Psoas muscle (tissue), 7 donors: ENCODE measurements at regions not wholly inside any gene's neighbourhood (a gene's known extent, or its start where the extent isn't known, plus 50 kb on each side); places are given as distances from the start of the nearest gene placed in this dataset.

Experiments used
- ATAC-seq, 4 donors: fragments of 200-7000 bp; cut with Tn5 transposase; one replicate each; pipeline ENCODE4 v1.9.1; 2020; ENCODE audit warnings: moderate library complexity in 3 of 4, mild to moderate bottlenecking in 2 of 4
- DNase-seq, 2 donors: peaks; one replicate each; pipeline ENCODE4 v3.0.0-alpha.2; 2020
- H3K27ac ChIP-seq: fragments of 200-600 bp; one replicate; pipeline ENCODE4 v1.8.0; 2022
- H3K27me3 ChIP-seq, 3 donors: fragments of 200-600 bp in 1 of 3; one replicate each; pipeline versions ENCODE4 v1.6.1 to v1.8.0; 2013 to 2022; ENCODE audit warnings: low read length in 2 of 3, mild to moderate bottlenecking in 2 of 3, moderate library complexity in 1 of 3; ENCODE audit not compliant: insufficient read depth in 3 of 3
- H3K36me3 ChIP-seq, 2 donors: fragments of 200-600 bp in 1 of 2; one replicate each; pipeline versions ENCODE4 v1.6.1 to v1.8.0; 2013 to 2022; ENCODE audit warnings: low read depth in 1 of 2, mild to moderate bottlenecking in 1 of 2, moderate library complexity in 1 of 2; ENCODE audit not compliant: insufficient read depth in 1 of 2
- H3K4me1 ChIP-seq: fragments of 200-600 bp; one replicate; pipeline ENCODE4 v1.8.0; 2022
- H3K4me3 ChIP-seq: fragments of 200-600 bp; one replicate; pipeline ENCODE4 v1.8.0; 2022; ENCODE audit warnings: mild to moderate bottlenecking
- H3K9me3 ChIP-seq: fragments of 200-600 bp; one replicate; pipeline ENCODE4 v1.8.0; 2022
- WGBS, 3 donors: extraction: QIAGEN DNeasy Blood & Tissue Kit; methylation state at CpG; one replicate each; pipeline versions ENCODE4 v1.1.6 to v1.1.7; 2013; 5-methylcytosine and 5-hydroxymethylcytosine counted together
- intact Hi-C, 2 donors: fragments of 100-400 bp; cut with DNase I; formaldehyde crosslinking; loops; one replicate each; pipeline versions ENCODE4 v1.11.0 to v1.14.2; 2022
- TF ChIP-seq, protein P1 (sequence below): fragments of 200-600 bp; IDR thresholded peaks from one replicate; pipeline ENCODE4 v1.8.0; 2022; ENCODE audit warnings: antibody characterized with exemption
- donor health status: healthy with polysubstance abuse.
- donor health status: DM: no; HTN: no; CAD: no; lungs with moderate emphysema.
- donor health status: Bipolar disorder and iron deficiency.
- donor health status: healthy.
- donor health status: DM: yes; HTN: yes; CAD: no.
- donor health status: DM: no; HTN: no; CAD: no.
- donor health status: DM: yes; HTN: yes; CAD: no.

DNA sequence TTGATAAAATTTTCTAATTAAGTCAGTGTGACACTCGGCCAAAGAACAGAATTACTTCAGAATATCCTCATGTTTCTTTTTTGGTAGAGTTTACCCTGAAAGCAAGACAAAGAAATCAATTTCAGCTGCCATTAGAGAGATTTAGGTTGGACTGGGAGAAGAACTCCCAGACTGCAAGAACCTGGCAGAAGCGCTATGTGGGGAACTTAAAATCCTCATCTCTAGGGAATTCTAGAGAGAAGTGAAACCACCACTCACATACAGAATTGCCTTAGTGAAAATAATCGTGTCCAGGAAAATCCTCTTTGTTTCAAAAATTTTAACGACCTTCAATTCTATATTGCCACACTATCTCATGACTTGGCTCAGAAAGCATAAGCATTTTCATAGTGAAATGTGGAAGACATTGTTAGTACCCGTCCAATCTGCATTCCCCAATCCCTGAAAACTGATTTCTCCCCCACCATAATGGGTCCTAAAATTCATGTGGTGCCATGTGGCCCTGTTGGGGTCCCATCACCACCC, 297.3 kb upstream of the MEIS1 start:
- DNase-seq: no peak
- Histone ChIP-seq H3K4me3 (no peak overlapping the region), H3K9me3 (no peaks in the 10 kb centered on the region), H3K27me3 (no peaks in the 10 kb centered on the region), H3K27ac (no peak overlapping the region), H3K4me1 (no peaks in the 10 kb centered on the region), H3K36me3 (no peaks in the 10 kb centered on the region)
- TF ChIP-seq, protein P1, sequence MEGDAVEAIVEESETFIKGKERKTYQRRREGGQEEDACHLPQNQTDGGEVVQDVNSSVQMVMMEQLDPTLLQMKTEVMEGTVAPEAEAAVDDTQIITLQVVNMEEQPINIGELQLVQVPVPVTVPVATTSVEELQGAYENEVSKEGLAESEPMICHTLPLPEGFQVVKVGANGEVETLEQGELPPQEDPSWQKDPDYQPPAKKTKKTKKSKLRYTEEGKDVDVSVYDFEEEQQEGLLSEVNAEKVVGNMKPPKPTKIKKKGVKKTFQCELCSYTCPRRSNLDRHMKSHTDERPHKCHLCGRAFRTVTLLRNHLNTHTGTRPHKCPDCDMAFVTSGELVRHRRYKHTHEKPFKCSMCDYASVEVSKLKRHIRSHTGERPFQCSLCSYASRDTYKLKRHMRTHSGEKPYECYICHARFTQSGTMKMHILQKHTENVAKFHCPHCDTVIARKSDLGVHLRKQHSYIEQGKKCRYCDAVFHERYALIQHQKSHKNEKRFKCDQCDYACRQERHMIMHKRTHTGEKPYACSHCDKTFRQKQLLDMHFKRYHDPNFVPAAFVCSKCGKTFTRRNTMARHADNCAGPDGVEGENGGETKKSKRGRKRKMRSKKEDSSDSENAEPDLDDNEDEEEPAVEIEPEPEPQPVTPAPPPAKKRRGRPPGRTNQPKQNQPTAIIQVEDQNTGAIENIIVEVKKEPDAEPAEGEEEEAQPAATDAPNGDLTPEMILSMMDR: no peak
- no peak for ATAC-seq
- WGBS, 3 donors: 60 to 70% (median 65%) methylated on average over 5 of the region's 5 CpGs
- intact Hi-C loops: loop anchor here in 1 of 2 donors (10.0 kb wide), 1 partner anchor 77 kb away; no protein-coding TSS in a partner anchor

DNA sequence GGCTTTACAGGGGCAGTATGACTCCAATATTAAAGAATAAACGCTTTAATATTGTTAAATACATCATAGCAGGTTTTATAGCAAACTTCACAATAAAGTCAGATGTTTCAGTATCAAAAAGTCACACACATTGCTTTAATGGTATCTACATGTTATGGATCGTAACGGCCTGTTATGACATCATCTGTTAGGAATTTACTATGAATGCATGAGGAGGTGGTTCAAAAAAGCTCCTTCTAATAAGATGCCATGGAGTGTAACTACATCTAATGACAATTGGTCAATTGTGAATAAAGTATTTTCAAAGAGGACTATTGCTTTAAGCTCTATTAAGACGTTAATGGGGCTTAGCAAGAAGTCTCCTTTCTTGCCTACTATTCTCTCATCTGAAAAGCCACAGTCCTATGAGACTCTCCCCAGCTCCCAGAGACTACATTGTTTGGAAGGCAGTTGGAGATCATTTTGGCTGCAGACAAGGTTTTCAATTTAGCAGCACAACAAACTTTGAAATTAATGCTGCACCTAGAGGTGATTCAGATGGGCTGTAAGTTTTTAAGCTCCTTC, 300.7 kb upstream of the MEIS1 start:
- WGBS, 3 donors: 31 to 32% (median 31%) methylated on average over 4 of the region's 4 CpGs
- H3K27ac ChIP-seq: no peak overlapping the region
- ATAC-seq: no peak
- TF ChIP-seq, protein P1: no peak
- no peak for DNase-seq
- H3K27me3 ChIP-seq: no peaks in the 10 kb centered on the region
- intact Hi-C loops: loop anchor here in 1 of 2 donors (10.0 kb wide), 1 partner anchor 81 kb away; no protein-coding TSS in a partner anchor
- no peaks in the 10 kb centered on the region for H3K36me3 ChIP-seq
- H3K4me3 ChIP-seq: no peak overlapping the region
- no peaks in the 10 kb centered on the region for H3K4me1 ChIP-seq
- no peaks in the 10 kb centered on the region for H3K9me3 ChIP-seq

DNA sequence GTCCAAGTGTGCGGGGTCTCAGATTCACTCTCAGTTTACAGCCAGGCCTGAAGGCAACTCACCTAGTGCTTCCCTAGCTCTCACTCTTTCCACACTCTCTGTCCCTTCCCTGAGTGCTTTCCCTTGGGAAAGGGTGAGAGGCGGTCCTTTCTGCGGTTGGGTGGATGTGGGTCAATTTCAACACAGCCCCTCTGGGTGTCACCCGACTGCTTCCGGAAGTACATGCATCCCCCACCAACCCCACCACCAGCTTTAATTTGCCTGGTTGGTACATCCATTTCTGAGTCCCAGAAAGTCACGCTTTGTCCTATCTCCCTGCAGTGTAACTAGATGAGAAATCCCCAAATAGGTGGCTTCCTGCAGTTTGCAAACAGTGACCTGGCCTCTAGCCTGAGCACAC, 307.3 kb upstream of the MEIS1 start:
- ATAC-seq (no peak), DNase-seq (no peak)
- TF ChIP-seq, protein P1: no peak
- no peaks in the 10 kb centered on the region for H3K9me3 ChIP-seq
- intact Hi-C loops: no loop called here
- H3K27ac ChIP-seq: no peak overlapping the region
- no peaks in the 10 kb centered on the region for H3K4me1 ChIP-seq
- no peak overlapping the region for H3K4me3 ChIP-seq
- H3K27me3 ChIP-seq: no peaks in the 10 kb centered on the region
- H3K36me3 ChIP-seq: no peaks in the 10 kb centered on the region
- WGBS, 3 donors: 85 to 94% (median 89%) methylated on average over 6 of the region's 6 CpGs

GRCh38 chr2:66127061-66127460, 307.9 kb upstream of the MEIS1 start:
- peaks cover 0 to 2% (median 0%) of the 10 kb centered on the region in 3 donors for H3K27me3 ChIP-seq
- DNase-seq (no peak), ATAC-seq (no peak)
- intact Hi-C loops: no loop called here
- TF ChIP-seq, protein P1: no peak
- WGBS, 3 donors: 52 to 54% (median 52%) methylated on average over 5 of the region's 5 CpGs
- no peaks in the 10 kb centered on the region for H3K36me3 ChIP-seq
- no peaks in the 10 kb centered on the region for H3K4me1 ChIP-seq
- no peak overlapping the region for H3K4me3 ChIP-seq
- H3K9me3 ChIP-seq: no peaks in the 10 kb centered on the region
- no peak overlapping the region for H3K27ac ChIP-seq

DNA sequence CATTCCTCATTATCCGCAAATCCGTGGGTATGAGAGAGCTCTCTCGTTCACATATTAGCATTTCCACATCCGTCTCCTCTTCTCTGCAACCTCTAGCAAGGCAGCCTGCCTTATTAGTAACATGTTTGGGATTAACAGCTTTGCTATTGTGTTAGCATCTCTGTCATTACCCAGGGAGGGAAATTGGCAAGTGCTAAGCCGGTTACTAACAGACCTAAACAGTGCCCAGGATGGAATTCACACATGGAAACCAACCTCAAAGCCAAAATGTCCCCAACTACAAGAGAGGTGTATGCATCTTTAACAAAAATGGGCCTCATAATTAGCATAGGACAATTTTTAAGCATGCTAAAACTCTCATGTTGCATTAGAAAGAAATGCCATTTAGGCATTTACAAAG, 309.0 kb upstream of the MEIS1 start:
- 44 to 56% (median 56%) methylated on average over 5 of the region's 5 CpGs for WGBS, 3 donors
- DNase-seq (no peak), ATAC-seq (no peak)
- no peaks in the 10 kb centered on the region for H3K4me1 ChIP-seq
- no peak overlapping the region for H3K27ac ChIP-seq
- no peaks in the 10 kb centered on the region for H3K9me3 ChIP-seq
- no peaks in the 10 kb centered on the region for H3K36me3 ChIP-seq
- TF ChIP-seq, protein P1: no peak
- H3K27me3 ChIP-seq: peaks cover 0 to 2% (median 0%) of the 10 kb centered on the region in 3 donors
- no peak overlapping the region for H3K4me3 ChIP-seq
- intact Hi-C loops: no loop called here
